HG02759 (cell line): ENCODE measurements at regions not wholly inside any gene's neighbourhood (a gene's known extent, or its start where the extent isn't known, plus 50 kb on each side); places are given as distances from the start of the nearest gene placed in this dataset.

Source experiments
- ATAC-seq: cut with Tn5 transposase; IDR thresholded peaks from one replicate; pipeline ENCODE4 v1.9.1; 2021; ENCODE audit warnings: mild to moderate bottlenecking, moderate library complexity; ENCODE audit not compliant: unreplicated experiment

DNA sequence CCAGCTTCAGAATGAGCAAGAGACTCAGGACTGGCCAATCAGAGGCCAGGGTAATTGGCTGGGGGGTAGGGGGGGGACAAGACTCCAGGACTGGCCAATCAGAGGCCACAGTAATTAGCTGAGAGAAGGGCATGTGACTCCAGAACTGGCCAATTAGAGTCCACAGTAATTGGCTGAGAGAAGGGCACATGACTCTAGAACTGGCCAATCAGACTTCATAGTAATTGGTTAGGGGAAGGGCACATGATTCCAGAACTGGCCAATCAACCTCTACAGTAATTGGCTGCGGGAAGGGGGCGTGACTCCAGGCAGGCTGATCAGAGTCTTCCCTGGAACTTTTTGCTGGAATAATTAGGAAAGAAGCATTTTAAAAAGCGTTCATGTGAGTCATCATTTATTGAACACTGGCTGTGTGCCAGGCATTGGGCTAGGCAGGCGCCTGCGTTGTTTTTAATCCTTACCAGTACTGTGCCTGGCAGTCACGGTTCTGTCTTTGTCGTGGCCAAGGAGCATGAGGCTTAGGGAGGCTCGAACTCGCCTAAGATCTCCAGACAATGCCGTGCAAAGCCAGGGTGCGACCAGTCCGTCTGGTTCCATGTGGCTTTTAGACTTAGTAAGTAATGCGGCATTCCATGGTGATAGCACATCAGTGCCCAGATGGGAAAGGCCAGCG lies 508.1 kb downstream of the TBC1D22A start:
- ATAC-seq: no peak

DNA sequence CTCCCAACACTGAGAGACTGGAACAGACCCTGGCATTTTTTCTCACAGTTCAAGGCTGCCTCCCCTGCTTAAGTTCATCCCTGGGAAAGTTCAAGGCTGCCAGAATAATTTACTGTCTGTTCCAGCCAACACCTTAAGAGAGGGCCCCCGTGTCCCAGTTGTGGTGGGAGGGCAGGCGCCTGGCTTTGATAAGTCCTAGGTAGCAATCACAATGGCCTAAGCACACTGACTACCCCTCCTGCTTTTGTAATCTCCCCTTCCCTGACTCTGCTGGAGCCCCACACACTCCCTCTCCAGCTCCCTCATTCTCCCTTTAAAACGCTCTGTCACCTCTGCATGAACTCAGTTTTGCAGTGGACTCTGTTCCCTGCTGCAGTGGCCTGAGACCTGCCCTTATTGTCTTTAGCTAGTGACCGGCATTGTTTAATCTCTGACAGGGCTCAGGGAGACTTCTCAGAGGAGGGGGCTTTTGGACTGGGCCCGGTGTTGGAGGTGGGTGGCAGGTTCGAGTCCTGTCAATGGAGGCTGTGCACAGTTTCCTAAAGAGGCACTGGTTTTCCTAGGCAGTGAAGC lies 507.2 kb downstream of the TBC1D22A start:
- ATAC-seq: no peak

DNA sequence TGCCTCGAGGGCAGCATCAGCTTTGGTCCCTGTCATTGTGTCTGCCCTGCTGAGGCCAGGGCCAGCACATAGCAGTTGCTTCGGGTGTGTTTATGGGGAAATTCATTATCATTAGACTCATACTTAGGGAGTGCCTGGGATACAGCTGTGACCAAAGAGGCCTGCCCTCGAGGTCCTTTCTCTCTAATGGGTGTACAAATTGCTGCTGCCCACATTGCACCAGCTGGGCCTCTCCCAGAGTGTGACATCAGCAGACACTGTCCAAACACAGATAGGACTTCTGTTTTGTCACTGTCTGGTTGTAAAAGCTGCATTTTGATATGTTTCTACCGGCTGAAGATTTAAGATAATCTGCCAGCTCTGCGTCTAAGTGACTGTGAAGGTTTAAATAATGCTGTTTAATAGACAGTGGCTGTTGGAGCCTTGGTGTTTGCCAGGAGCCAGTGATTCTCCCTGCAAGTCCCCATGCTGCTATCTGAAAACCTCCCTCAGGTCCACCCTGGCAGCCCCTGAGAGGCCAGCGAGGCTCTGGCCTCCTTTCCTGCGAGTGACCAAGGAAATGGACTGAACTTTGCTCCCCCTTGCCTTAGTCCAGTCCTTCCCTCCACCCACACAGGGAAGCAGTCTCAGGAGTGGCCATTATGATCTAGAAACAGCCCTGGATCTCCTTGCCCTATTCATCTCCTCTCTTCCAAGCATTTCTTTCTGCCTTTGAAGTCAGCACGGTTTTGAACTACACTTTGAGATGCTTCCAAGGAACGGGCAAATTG lies 505.2 kb downstream of the TBC1D22A start:
- ATAC-seq: no peak

DNA sequence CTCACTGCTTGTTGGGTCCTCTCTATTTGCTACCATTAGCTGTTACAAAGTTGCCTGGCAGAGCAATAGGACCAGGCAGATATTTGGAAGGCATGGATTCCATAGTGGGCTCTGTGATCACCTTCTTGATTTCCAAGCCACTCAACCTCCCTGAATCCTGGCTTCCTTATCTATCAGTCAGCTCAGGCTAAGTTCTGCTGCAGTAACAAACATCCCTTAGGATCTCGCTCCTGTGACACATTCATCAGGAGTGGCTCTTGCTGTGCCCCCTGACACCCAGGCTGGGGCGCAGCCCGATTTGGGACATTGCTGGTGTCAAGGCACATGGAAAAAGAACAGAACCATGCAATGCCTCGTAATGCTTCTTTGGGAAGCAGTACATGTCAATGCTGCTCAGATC lies 503.9 kb downstream of the TBC1D22A start:
- no peak for ATAC-seq

DNA sequence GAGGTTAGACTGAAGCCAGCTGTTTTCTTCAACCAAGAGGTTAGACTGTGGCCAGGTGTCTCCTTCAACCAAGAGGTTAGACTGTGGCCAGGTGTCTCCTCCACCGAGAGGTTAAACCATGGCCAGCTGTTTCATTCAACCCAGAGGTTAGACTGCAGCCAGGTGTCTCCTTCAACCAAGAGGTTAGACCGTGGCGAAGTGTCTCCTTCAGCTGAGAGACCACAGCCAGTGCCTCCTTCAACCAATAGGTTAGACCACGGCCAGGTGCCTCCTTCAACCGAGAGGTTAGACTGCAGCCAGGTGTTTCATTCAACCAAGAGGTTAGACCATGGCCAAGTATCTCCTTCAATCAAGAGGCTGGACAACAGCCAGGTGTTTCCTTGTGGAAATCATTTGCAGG lies 498.1 kb downstream of the TBC1D22A start:
- ATAC-seq: no peak

DNA sequence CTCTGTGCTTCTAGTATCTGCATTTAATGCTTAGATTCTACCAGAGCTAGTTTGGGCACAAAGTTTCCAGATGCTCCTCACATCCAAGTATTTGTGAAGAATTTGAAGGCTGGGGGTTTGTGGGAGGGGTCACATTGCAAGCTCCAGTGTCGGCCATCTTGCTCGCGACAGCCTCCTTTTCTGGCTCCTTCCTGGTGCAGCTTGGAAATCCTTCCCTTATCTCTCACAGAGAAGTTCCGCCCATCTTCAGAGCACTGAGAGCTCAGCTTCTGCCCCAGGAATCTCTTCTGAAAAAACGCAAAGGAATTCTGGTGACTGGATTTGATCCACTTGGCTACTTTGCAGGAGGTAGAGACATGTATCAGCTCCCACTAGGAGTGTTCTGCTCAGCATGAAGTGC lies 497.5 kb downstream of the TBC1D22A start:
- ATAC-seq: no peak

DNA sequence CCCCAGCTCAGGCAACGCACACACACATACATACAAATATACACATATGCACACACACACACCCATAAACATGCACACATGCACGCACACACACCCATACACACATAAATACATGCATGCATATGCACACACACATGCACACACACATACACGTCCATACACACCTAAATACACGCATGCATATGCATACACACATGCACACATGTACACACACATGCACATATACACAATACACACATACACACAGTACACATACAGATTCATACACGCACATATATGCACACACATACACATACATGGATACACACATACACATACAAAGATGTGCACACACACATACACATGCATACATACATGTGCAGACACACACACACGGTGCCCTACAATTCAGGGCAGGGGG lies 496.6 kb downstream of the TBC1D22A start:
- no peak for ATAC-seq

DNA sequence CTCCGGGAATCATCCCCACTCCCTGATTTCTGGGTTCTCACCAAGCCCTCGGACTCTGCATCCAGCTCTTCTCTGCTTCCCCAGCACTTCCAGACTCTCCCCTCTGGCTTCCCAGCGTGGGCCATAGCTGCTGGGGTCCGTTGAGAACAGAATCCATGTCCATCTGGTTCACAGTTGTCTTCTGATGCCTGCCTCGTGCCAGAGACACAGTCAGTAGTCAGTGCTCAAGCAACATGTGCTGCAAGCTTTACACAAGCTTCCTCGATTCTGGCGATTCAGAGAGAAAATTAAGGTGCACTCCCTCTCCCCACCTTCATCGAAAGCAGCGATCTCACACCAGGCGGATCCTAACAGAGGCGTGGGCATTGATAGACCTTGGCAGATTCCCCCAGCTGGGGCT lies 495.5 kb downstream of the TBC1D22A start:
- no peak for ATAC-seq

DNA sequence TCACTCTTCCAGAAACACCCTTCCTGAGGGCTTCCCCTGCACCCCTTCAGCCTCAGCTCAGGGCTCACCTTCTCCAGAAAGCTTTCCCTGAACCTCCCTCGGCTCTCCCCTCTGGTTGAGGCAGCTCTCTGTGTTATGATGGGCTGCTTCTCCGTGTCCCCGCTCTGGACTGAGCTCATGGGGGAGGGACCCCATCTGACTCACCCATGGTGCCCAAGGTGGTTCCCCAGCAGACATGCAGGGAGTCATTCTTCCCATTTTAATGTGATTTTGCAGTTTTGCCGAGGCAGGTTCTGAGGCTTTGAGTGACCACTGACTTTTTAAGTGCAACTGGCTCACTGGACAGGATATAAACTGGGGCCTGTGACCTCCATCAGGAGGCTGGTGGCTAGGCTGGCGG lies 495.1 kb downstream of the TBC1D22A start:
- ATAC-seq: no peak

DNA sequence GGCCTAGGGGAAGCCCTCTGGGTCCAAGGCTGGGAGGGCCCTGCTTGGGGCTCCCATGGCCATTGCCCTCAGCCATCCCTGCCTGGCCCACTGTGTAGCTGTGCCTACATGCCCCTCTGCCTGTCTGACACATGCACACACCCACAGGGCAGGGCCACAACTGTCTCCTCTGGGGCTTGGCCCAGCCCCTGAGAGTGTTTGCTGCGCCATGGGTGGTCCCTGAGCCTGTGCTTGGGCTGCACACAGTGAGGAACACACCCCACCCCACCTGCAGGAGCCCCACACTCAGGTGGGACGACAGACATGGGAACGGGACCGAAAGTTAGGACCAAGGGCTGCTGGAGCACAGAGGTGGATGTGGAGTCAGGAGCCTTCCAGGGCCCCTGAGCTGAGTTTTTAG lies 489.5 kb downstream of the TBC1D22A start:
- no peak for ATAC-seq

DNA sequence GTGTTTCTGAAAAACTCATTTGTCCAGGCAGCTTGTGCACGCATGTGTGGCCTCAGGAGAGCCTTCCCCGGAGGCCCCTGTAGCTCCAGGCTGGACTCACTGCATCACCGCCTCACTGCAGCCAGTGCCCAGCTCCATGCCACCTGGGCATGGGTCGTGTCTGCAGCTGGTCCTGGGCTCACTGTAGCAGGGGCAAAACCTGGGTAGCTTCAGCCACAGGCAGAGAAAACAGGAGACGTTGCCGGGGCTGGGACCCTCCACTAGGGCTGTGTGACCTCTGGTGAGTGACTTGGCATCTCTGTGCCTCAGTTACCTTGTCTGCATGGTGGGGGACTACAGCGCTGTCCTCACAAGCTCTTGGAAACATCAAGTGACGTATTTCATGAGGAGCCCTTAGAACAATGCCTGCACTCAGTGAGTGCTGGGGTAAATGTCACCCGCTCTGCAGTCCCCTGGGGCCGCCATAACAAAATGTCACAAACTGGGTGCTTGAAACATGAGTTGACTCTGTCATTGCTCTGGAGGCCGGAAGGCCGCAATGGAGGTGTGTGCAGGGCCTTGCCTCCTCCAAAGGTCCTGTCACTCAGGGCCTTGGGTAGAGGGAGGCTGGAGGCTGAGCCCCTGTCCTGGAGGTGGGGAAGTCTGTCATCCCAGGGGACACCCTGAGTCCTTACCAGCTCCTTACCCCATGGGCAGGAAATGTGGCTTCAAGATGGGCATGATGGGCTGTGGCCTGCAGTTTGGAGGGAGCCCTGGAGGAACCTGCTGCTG lies 488.7 kb downstream of the TBC1D22A start:
- ATAC-seq: no peak

DNA sequence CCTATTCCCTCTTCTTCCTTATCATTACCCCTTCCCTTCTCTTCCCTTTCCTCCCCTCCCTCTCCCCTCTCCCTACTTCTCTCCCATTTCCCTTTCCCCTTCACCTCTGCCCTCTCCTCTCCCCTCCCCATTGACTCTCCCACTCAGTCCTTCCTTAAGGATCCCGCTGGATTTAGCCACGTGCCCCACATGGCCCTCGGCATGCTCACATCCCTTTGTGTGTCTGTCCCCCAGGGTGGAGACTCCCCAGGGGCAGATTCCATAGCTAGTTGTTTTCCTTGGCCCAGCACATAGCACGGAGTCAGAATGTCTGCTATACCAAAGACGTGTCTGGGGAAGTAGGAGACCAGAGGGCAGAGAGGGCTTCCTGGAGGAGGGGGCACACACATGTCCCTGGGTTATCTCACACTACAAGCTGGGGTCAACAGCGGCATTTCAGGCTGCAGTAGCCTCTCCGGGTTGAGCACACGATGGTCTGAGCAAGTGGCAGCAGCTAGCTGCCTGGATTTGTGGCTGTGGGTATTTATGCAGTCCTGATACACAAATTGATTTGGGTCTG lies 487.0 kb downstream of the TBC1D22A start:
- no peak for ATAC-seq

DNA sequence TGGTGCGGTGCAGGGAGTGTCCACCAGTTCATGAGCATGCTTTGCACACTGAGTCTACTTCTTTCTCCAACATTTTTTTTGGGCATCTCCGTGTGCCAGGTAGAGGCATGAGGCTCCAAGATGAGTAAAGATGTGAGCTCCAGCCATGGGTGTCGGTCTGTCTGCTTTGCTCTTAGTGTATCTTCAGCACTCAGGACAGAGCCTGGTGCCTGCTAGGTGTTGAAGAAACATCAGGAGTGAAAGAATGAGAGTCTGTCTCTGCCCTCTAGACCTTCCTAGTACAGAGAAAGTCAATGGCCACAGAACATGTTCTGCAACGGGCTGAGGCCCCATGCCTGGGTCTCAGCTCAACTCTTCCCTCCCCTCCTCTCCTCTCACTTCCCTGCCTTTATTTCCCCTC lies 486.5 kb downstream of the TBC1D22A start:
- no peak for ATAC-seq

DNA sequence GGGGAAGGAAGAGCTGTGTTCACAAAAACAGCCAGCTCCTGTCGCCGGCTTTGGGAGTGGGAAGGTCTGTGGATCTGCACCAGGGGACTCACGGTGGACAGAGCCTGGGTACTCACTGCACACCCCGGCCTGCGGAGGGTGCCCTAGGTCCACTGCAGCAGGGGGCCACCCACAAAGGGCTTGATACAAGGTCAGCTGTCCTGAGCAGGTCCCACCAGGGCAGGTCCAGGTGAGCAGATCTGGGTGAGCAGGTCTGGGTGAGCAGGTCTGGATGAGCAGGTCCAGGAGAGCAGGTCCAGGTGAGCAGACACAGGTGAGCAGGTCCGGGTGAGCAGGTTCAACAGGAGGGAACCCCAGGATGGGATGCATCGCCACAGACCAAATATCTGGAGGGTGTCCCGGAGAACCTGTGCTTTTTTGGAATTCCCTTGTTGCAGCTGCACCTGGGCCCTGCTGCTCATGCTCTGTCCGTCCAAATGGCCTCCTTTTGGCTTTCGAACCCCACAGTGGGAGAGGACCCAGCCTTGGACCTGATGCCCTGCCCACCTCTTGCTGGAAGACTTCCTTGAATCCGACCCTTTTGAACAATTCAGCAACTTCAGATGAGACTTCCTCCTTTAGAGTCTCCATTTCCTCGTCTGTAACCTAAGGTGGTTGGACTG lies 485.3 kb downstream of the TBC1D22A start:
- ATAC-seq: no peak

DNA sequence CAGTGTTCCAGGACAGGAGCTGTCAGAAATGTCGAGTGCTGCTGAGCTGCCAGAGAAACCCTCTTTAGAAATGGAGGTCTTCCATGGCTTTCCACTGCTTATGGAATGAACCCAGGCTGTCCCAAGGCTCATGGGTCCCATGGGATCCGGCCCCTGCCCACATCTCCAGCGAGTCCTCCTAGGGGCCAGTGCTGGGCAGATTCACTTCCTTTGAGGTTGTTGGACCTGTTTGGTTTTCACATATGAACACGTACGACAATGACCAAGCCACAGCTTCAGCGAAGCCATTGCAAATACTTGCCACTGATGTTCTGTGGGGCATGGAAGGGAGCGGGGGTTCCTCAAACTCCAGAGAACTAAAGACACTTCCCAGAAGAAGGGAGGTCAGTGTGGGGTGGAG lies 483.3 kb downstream of the TBC1D22A start:
- ATAC-seq: no peak

DNA sequence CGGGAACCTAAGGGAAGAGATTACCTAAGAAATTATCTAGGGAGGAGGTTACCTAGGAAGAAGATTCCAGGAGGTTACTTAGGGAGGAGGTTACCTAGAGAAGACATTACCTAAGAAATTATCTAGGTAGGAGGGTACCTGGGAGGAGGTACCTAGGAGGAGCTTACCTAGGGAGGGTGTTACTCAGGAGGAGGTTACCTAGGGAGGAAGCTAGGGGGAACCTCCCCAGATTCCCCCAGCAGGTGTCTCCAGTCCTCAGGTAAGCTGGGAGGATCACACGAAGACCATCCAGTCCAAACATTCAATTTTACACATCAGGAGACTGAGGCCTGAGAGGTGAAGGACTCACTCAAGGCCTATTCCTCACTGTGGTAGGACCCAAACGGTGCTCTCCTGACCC lies 482.8 kb downstream of the TBC1D22A start:
- no peak for ATAC-seq

DNA sequence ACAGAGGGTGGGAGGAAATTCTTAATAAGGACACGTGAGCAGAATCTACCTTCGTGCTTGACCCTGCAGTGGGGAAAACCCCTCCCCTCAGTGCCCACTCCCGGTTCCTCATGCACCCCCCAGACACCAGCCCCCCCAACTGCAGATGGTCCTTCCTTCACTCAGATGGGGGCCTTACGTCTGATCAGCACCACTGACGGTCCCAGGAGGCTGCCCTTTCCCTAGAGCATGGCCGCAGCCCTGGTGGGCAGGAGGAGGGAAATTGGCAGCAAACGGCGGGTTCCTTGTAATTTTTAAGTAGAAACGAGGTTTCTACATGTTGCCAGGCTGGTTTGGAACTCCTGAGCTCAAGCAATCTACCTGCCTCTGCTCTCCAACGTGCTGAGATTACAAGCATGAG lies 477.7 kb downstream of the TBC1D22A start:
- no peak for ATAC-seq

DNA sequence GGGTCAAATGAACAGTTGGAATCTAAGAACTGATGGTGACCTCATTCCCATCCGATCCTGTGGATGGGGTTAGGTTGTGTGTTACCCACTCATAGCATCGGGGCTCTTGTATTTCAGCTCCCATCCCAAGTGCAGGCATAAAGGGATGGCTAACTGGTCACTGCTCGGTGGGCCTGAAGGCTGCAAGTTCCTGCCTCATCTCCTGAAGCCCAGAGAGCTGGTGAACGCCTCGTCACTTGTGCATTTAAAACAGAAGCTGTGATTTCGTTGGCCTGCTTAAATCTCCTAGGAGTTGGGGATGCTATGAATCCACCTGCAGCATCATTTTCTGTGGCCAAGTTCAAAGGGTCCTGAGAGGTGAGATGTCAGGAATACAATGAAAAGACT lies 477.0 kb downstream of the TBC1D22A start:
- no peak for ATAC-seq

DNA sequence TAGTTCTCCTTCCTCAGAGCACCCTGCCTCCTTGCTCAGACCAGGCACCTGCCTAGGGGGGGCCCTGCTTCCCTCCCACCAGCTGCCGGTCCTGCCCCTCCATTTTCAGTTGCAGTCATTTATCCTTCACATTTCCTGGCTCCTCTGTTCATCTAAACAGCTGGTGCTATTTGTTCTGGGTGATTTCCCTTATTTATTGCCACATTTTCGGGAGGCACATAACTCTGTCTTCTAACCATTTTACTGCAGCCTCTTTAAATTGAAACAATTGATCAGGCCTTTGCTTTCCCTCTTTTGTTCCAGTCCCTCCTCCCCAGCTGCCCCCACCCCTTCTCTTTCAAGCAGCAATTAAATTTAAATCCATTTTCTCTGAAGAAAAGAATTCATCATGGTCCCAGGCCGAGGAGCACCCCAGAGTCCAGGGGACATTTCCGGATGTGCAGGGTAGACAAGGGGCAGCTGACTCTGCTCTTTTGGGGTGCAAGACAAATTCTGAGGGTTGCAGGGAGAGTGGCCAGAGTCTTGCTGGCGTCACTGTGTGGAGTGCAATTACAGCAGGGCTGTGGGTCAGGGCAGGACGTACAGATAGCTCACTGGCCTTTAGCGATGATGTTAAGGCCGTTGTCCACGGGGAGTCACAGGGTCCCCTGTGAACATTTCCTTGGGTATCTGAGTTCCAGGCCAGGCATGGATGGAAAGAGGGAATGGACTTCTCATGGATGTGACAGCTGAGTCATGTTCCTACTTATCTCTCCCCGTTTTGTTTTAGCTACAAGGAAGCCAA lies 476.4 kb downstream of the TBC1D22A start:
- ATAC-seq: no peak

DNA sequence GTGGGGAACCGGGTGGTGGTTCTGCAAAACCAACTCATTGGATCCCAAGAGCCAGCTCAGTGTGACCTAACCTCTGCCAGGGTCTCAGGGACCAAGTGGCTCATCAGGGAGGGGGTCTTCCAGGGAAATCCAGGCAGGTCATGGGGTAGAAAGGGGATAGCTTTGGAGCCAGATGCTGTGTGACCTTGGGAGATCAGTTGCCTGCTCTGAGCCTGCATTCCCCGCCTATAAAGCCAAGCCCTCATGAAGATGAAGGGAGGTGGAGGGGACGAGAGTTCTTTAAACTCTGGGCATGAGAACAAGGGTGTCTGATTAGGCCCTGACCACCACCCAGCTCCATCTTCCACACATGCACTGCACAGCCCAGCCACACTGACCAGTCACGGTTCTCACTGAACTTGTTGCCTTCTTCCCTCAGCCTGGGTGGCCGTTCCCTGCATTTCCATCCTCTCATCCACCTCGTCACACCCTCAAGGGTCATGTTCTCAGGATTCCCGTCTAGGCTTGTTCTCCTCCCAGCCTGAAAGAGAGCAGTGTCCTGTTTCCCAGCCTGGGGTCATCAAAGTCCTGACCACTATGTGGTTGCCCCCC lies 475.5 kb downstream of the TBC1D22A start:
- no peak for ATAC-seq
